Activated CD4-positive, alpha-beta memory T cell treated with anti-CD3 and anti-CD28 coated beads for 36 hours (primary cell): ENCODE measurements at regions not wholly inside any gene's neighbourhood (a gene's known extent, or its start where the extent isn't known, plus 50 kb on each side); places are given as distances from the start of the nearest gene placed in this dataset.
"Not testable (repeated sequence)": the region's sequence is repeated elsewhere in the genome, so short reads cannot be mapped to it uniquely, and the experiment has no call there.

ENCODE experiments used
- CTCF ChIA-PET: fragments of 350-600 bp; sonication (Branson Sonifier 250); formaldehyde crosslinking; loops from one replicate; lab custom pipeline; 2021; ENCODE audit warnings: antibody characterized with exemption, inconsistent platforms; lab: Charles Lee
- POLR2A ChIA-PET: fragments of 350-600 bp; sonication (Branson Sonifier 250); formaldehyde crosslinking; loops from one replicate; lab custom pipeline; 2021; ENCODE audit warnings: antibody characterized with exemption; lab: Charles Lee
- DNase-seq: peaks from one replicate; pipeline ENCODE4 v3.0.0-alpha.2; 2020
- H3K27ac Mint-ChIP-seq: one replicate; pipeline ENCODE4 v1.8.0; 2021; ENCODE audit warnings: mixed read lengths
- H3K27me3 Mint-ChIP-seq: one replicate; pipeline ENCODE4 v1.8.0; 2021; ENCODE audit warnings: mixed read lengths
- H3K36me3 Mint-ChIP-seq: one replicate; pipeline ENCODE4 v1.8.0; 2021; ENCODE audit warnings: mixed read lengths
- H3K4me1 Mint-ChIP-seq: one replicate; pipeline ENCODE4 v1.8.0; 2021; ENCODE audit warnings: low read depth, mixed read lengths
- H3K4me3 Mint-ChIP-seq: one replicate; pipeline ENCODE4 v1.8.0; 2021; ENCODE audit warnings: mild to moderate bottlenecking, mixed read lengths
- H3K9me3 Mint-ChIP-seq: one replicate; pipeline ENCODE4 v1.8.0; 2021; ENCODE audit warnings: mixed read lengths
- intact Hi-C: fragments of 100-400 bp; cut with micrococcal nuclease; formaldehyde crosslinking; loops from one replicate; pipeline ENCODE4 v1.15.1; 2023

- no peak overlapping the region for H3K27ac Mint-ChIP-seq
- POLR2A ChIA-PET: no interaction called here
- no peaks in the 10 kb centered on the region for H3K9me3 Mint-ChIP-seq
- no peak for DNase-seq
- no peak overlapping the region for H3K4me3 Mint-ChIP-seq
- CTCF ChIA-PET: interaction anchor here (1.0 kb wide), 1 partner anchor 11 kb away, joined by 3 read pairs; no protein-coding TSS in a partner anchor
- no peaks in the 10 kb centered on the region for H3K36me3 Mint-ChIP-seq
- H3K27me3 Mint-ChIP-seq: peaks cover 5% of the 10 kb centered on the region
- peaks cover 4% of the 10 kb centered on the region for H3K4me1 Mint-ChIP-seq
- intact Hi-C loops: no loop called here
Observed at GRCh38 chr10:84015877-84016595, 123.3 kb upstream of the GHITM start.

- Mint-ChIP-seq H3K9me3 (peaks cover 12% of the 10 kb centered on the region), H3K4me1 (no peaks in the 10 kb centered on the region), H3K27me3 (peaks cover 4% of the 10 kb centered on the region), H3K4me3 (no peak overlapping the region), H3K27ac (no peak overlapping the region), H3K36me3 (no peaks in the 10 kb centered on the region)
- intact Hi-C loops: no loop called here
- POLR2A ChIA-PET: no interaction called here
- CTCF ChIA-PET: interaction anchor here (0.5 kb wide), 1 partner anchor 151 kb away, joined by 3 read pairs; no protein-coding TSS in a partner anchor
- no peak for DNase-seq
Observed at GRCh38 chr10:84018826-84019225, 120.5 kb upstream of the GHITM start.

GRCh38 chr10:84019854-84020458 lies 119.4 kb upstream of the GHITM start:
- H3K4me3 Mint-ChIP-seq, H3K27me3 Mint-ChIP-seq, intact Hi-C loops, H3K4me1 Mint-ChIP-seq, POLR2A ChIA-PET, CTCF ChIA-PET, H3K36me3 Mint-ChIP-seq, H3K27ac Mint-ChIP-seq, DNase-seq: not testable (repeated sequence)
- peaks cover 19% of the 10 kb centered on the region for H3K9me3 Mint-ChIP-seq

GRCh38 chr10:84026821-84027257 lies 112.5 kb upstream of the GHITM start:
- ChIA-PET POLR2A (no interaction called here), CTCF (interaction anchor here (0.6 to 1.0 kb wide), 4 partner anchors 10 to 194 kb away, joined by 3 to 6 read pairs (median 3); no protein-coding TSS in a partner anchor)
- no peak for DNase-seq
- intact Hi-C loops: no loop called here
- Mint-ChIP-seq H3K4me1 (no peaks in the 10 kb centered on the region), H3K27ac (no peak overlapping the region), H3K36me3 (no peaks in the 10 kb centered on the region), H3K27me3 (no peaks in the 10 kb centered on the region), H3K9me3 (peaks cover 24% of the 10 kb centered on the region), H3K4me3 (no peak overlapping the region)

GRCh38 chr10:84029840-84030239 lies 109.5 kb upstream of the GHITM start:
- no peaks in the 10 kb centered on the region for H3K27me3 Mint-ChIP-seq
- H3K9me3 Mint-ChIP-seq: peaks cover 6% of the 10 kb centered on the region
- POLR2A ChIA-PET: no interaction called here

GRCh38 chr10:84038035-84038434 lies 101.3 kb upstream of the GHITM start:
- H3K4me3 Mint-ChIP-seq: no peak overlapping the region
- no peaks in the 10 kb centered on the region for H3K4me1 Mint-ChIP-seq
- DNase-seq: no peak
- CTCF ChIA-PET: no interaction called here
- H3K36me3 Mint-ChIP-seq: no peaks in the 10 kb centered on the region
- POLR2A ChIA-PET: no interaction called here
- no peak overlapping the region for H3K27ac Mint-ChIP-seq
- intact Hi-C loops: no loop called here
- H3K9me3 Mint-ChIP-seq: no peaks in the 10 kb centered on the region
- peaks cover 2% of the 10 kb centered on the region for H3K27me3 Mint-ChIP-seq

More at GRCh38 chr10:84029840-84030239, 109.5 kb upstream of the GHITM start:
- CTCF ChIA-PET: no interaction called here
- H3K4me1 Mint-ChIP-seq: no peaks in the 10 kb centered on the region
- no peak overlapping the region for H3K27ac Mint-ChIP-seq
- intact Hi-C loops: no loop called here
- no peak overlapping the region for H3K4me3 Mint-ChIP-seq
- DNase-seq: no peak
- H3K36me3 Mint-ChIP-seq: no peaks in the 10 kb centered on the region

GRCh38 chr10:84039957-84040356 lies 99.4 kb upstream of the GHITM start:
- peaks cover 2% of the 10 kb centered on the region for H3K27me3 Mint-ChIP-seq

GRCh38 chr10:84047258-84048010 lies 91.9 kb upstream of the GHITM start:
- no peaks in the 10 kb centered on the region for H3K4me1 Mint-ChIP-seq
- H3K27ac Mint-ChIP-seq: no peak overlapping the region
- H3K4me3 Mint-ChIP-seq: no peak overlapping the region
- DNase-seq: no peak
- peaks cover 16% of the 10 kb centered on the region for H3K27me3 Mint-ChIP-seq
- H3K36me3 Mint-ChIP-seq: no peaks in the 10 kb centered on the region
- ChIA-PET CTCF (interaction anchor here (1.4 kb wide), 1 partner anchor 176 kb away, joined by 3 read pairs; no protein-coding TSS in a partner anchor), POLR2A (no interaction called here)
- H3K9me3 Mint-ChIP-seq: peaks cover 4% of the 10 kb centered on the region
- intact Hi-C loops: no loop called here

More at GRCh38 chr10:84039957-84040356, 99.4 kb upstream of the GHITM start:
- POLR2A ChIA-PET: no interaction called here
- Mint-ChIP-seq H3K27ac (no peak overlapping the region), H3K4me1 (no peaks in the 10 kb centered on the region), H3K9me3 (no peaks in the 10 kb centered on the region), H3K36me3 (no peaks in the 10 kb centered on the region), H3K4me3 (no peak overlapping the region)
- DNase-seq: no peak
- CTCF ChIA-PET: no interaction called here
- intact Hi-C loops: no loop called here

- POLR2A ChIA-PET: no interaction called here
- CTCF ChIA-PET: interaction anchor here (1.3 kb wide), 1 partner anchor 27 kb away, joined by 3 read pairs; no protein-coding TSS in a partner anchor
- intact Hi-C loops: no loop called here
- no peak overlapping the region for H3K4me3 Mint-ChIP-seq
- H3K4me1 Mint-ChIP-seq: no peaks in the 10 kb centered on the region
- H3K27me3 Mint-ChIP-seq: peaks cover 16% of the 10 kb centered on the region
- H3K27ac Mint-ChIP-seq: no peak overlapping the region
- no peaks in the 10 kb centered on the region for H3K36me3 Mint-ChIP-seq
- H3K9me3 Mint-ChIP-seq: peaks cover 4% of the 10 kb centered on the region
- no peak for DNase-seq
Observed at GRCh38 chr10:84049645-84050011, 89.7 kb upstream of the GHITM start.

GRCh38 chr10:84053626-84054025 lies 85.7 kb upstream of the GHITM start:
- Mint-ChIP-seq H3K4me3 (no peak overlapping the region), H3K36me3 (no peaks in the 10 kb centered on the region), H3K27me3 (peaks cover 13% of the 10 kb centered on the region), H3K4me1 (no peaks in the 10 kb centered on the region), H3K27ac (no peak overlapping the region), H3K9me3 (no peaks in the 10 kb centered on the region)
- intact Hi-C loops: no loop called here
- ChIA-PET CTCF (no interaction called here), POLR2A (no interaction called here)
- DNase-seq: no peak

- Mint-ChIP-seq H3K4me1 (no peaks in the 10 kb centered on the region), H3K27me3 (peaks cover 9% of the 10 kb centered on the region), H3K4me3 (no peak overlapping the region), H3K9me3 (no peaks in the 10 kb centered on the region), H3K36me3 (no peaks in the 10 kb centered on the region), H3K27ac (no peak overlapping the region)
- intact Hi-C loops: no loop called here
- no peak for DNase-seq
- ChIA-PET POLR2A (no interaction called here), CTCF (no interaction called here)
Observed at GRCh38 chr10:84054743-84055142, 84.6 kb upstream of the GHITM start.

GRCh38 chr10:84059526-84059925 lies 79.8 kb upstream of the GHITM start:
- intact Hi-C loops: loop anchor here (1.0 kb wide), 1 partner anchor 146 kb away; no protein-coding TSS in a partner anchor
- Mint-ChIP-seq H3K27me3 (peaks cover 8% of the 10 kb centered on the region), H3K36me3 (no peaks in the 10 kb centered on the region), H3K4me3 (no peak overlapping the region), H3K9me3 (no peaks in the 10 kb centered on the region), H3K27ac (no peak overlapping the region), H3K4me1 (no peaks in the 10 kb centered on the region)
- no peak for DNase-seq
- CTCF ChIA-PET: interaction anchor here (1.0 to 1.6 kb wide), 3 partner anchors 14 to 145 kb away, joined by 3 to 4 read pairs (median 3); no protein-coding TSS in a partner anchor
- POLR2A ChIA-PET: no interaction called here
